ENCODE measurements at regions not wholly inside any gene's neighbourhood (a gene's known extent, or its start where the extent isn't known, plus 50 kb on each side); places are given as distances from the start of the nearest gene placed in this dataset.

GRCh38 chr16:8380311-8380710, 210.0 kb downstream of the TMEM114 start:
- peaks cover 11% of the 10 kb centered on the region for H3K4me1 ChIP-seq (ENCODE audit: control insufficient read depth, insufficient read depth, low read length)
- WGBS, 2 experiments (ENCODE audit: insufficient coverage in 1 of 2, insufficient read length in 1 of 2): 50 to 59% methylated on average over 3 to 6 of the region's 6 CpGs
- Mint-ChIP-seq H3K36me3 (ENCODE audit: low read depth) (peaks cover 3% of the 10 kb centered on the region), H3K4me1 (peaks cover 35% of the 10 kb centered on the region), H3K27ac (no peak overlapping the region), H3K4me3 (no peak overlapping the region), H3K9me3 (peaks cover 10% of the 10 kb centered on the region), H3K27me3 (ENCODE audit: insufficient read depth) (peaks cover 8% of the 10 kb centered on the region)
- H3K9me3 ChIP-seq (ENCODE audit: control insufficient read depth, low read length): no peaks in the 10 kb centered on the region
- no peak for DNase-seq
- H3K9ac ChIP-seq (ENCODE audit: extremely low read depth, low read length, poor library complexity, severe bottlenecking): no peak overlapping the region
- no peak overlapping the region for H3K27ac ChIP-seq (ENCODE audit: low read depth, low read length)
- H3K36me3 ChIP-seq (ENCODE audit: control insufficient read depth, insufficient read depth, low read length): no peaks in the 10 kb centered on the region
- H3K4me3 ChIP-seq (ENCODE audit: low read length): peak overlapping the region; percentile 32
- no peak for TF ChIP-seq CTCF (conservative IDR thresholded peaks at IDR 0.05)
- peaks cover 9% of the 10 kb centered on the region for H3K27me3 ChIP-seq (ENCODE audit: control insufficient read depth, insufficient read depth, low read length, poor library complexity, severe bottlenecking)

- Histone ChIP-seq H3K4me3 (ENCODE audit: low read length) (no peak overlapping the region), H3K27ac (ENCODE audit: low read depth, low read length) (no peak overlapping the region), H3K36me3 (ENCODE audit: control insufficient read depth, insufficient read depth, low read length) (no peaks in the 10 kb centered on the region), H3K9me3 (ENCODE audit: control insufficient read depth, low read length) (no peaks in the 10 kb centered on the region), H3K9ac (ENCODE audit: extremely low read depth, low read length, poor library complexity, severe bottlenecking) (no peak overlapping the region), H3K4me1 (ENCODE audit: control insufficient read depth, insufficient read depth, low read length) (peaks cover 11% of the 10 kb centered on the region), H3K27me3 (ENCODE audit: control insufficient read depth, insufficient read depth, low read length, poor library complexity, severe bottlenecking) (no peaks in the 10 kb centered on the region)
- no peak for TF ChIP-seq CTCF (conservative IDR thresholded peaks at IDR 0.05)
- no peak for DNase-seq
- H3K9me3 Mint-ChIP-seq: peaks cover 10% of the 10 kb centered on the region
- H3K36me3 Mint-ChIP-seq (ENCODE audit: low read depth): peaks cover 3% of the 10 kb centered on the region
- peaks cover 33% of the 10 kb centered on the region for H3K4me1 Mint-ChIP-seq
- H3K27ac Mint-ChIP-seq: no peak overlapping the region
- 96% methylated on average over 3 of the region's 3 CpGs; no CpG with 5 or more reads in 1 of the 2 experiments for WGBS, 2 experiments (ENCODE audit: insufficient coverage in 1 of 2, insufficient read length in 1 of 2)
- peaks cover 9% of the 10 kb centered on the region for H3K27me3 Mint-ChIP-seq (ENCODE audit: insufficient read depth)
- H3K4me3 Mint-ChIP-seq: no peak overlapping the region
Observed at GRCh38 chr16:8377864-8378263, 212.4 kb downstream of the TMEM114 start.

GRCh38 chr16:8376858-8377257, 213.5 kb downstream of the TMEM114 start:
- H3K36me3 ChIP-seq (ENCODE audit: control insufficient read depth, insufficient read depth, low read length): no peaks in the 10 kb centered on the region
- Mint-ChIP-seq H3K27ac (no peak overlapping the region), H3K27me3 (ENCODE audit: insufficient read depth) (peaks cover 9% of the 10 kb centered on the region), H3K36me3 (ENCODE audit: low read depth) (peaks cover 3% of the 10 kb centered on the region), H3K4me3 (no peak overlapping the region), H3K9me3 (peaks cover 17% of the 10 kb centered on the region), H3K4me1 (peaks cover 23% of the 10 kb centered on the region)
- no peak overlapping the region for H3K27ac ChIP-seq (ENCODE audit: low read depth, low read length)
- DNase-seq: no peak
- H3K27me3 ChIP-seq (ENCODE audit: control insufficient read depth, insufficient read depth, low read length, poor library complexity, severe bottlenecking): no peaks in the 10 kb centered on the region
- H3K9me3 ChIP-seq (ENCODE audit: control insufficient read depth, low read length): no peaks in the 10 kb centered on the region
- peaks cover 7% of the 10 kb centered on the region for H3K4me1 ChIP-seq (ENCODE audit: control insufficient read depth, insufficient read depth, low read length)
- H3K4me3 ChIP-seq (ENCODE audit: low read length): no peak overlapping the region
- no peak for TF ChIP-seq CTCF (conservative IDR thresholded peaks at IDR 0.05)
- H3K9ac ChIP-seq (ENCODE audit: extremely low read depth, low read length, poor library complexity, severe bottlenecking): no peak overlapping the region

Measured in endodermal cell (in vitro differentiated cells).